ENCODE measurements at regions not wholly inside any gene's neighbourhood (a gene's known extent, or its start where the extent isn't known, plus 50 kb on each side); places are given as distances from the start of the nearest gene placed in this dataset.

GRCh38 chr2:65666156-65666725 is 233.8 kb upstream of the SPRED2 start:
- Histone ChIP-seq H3K27ac (no peak overlapping the region), H3K27me3 (no peaks in the 10 kb centered on the region), H3K4me1 (no peaks in the 10 kb centered on the region), H3K36me3 (replicated peaks in 1 of 2; ENCODE audit: insufficient read depth in 1 of 2, low read depth in 2 of 2) (no peaks in the 10 kb centered on the region), H3K9me3 (peaks cover 0 to 8% (median 0%) of the 10 kb centered on the region in 3 donors), H3K4me3 (no peak overlapping the region)
- intact Hi-C loops (cut with DNase I), result no loop called here
- WGBS, 2 donors, result 80 to 87% methylated on average over 6 of the region's 6 CpGs
- ATAC-seq (no peak), DNase-seq (no peak)
- TF ChIP-seq CTCF (IDR thresholded peaks at IDR 0.05), result no peak
- TF ChIP-seq POLR2A (IDR thresholded peaks at IDR 0.05), result no peak

DNA sequence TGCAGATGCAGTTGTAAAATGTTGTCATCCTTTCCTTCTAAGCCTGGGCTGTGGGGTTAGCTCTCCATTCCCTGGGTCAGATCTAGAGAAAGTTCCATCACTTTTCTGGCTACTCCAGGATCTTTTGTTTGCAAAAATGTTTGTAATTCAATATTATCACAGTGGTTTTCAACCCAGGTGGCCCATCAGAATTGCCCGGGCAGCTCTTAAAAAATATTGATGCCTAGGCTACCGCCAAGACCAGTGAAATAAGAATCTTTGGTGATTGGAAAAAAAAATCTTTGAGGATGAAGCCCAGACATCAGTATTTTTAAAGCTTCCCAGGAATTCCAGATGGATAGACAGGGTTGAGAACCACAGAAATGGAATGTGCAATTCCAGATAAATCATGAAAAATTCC is 232.5 kb upstream of the SPRED2 start:
- 75 to 86% methylated on average over 2 of the region's 2 CpGs for WGBS, 2 donors
- DNase-seq (no peak), ATAC-seq (no peak)
- no peaks in the 10 kb centered on the region for H3K4me1 ChIP-seq
- H3K27me3 ChIP-seq, result no peaks in the 10 kb centered on the region
- peaks cover 0 to 8% (median 0%) of the 10 kb centered on the region in 3 donors for H3K9me3 ChIP-seq
- intact Hi-C loops (cut with DNase I), result no loop called here
- no peak overlapping the region for H3K27ac ChIP-seq
- no peaks in the 10 kb centered on the region for H3K36me3 ChIP-seq (replicated peaks in 1 of 2; ENCODE audit: insufficient read depth in 1 of 2, low read depth in 2 of 2)
- no peak for TF ChIP-seq CTCF (IDR thresholded peaks at IDR 0.05)
- H3K4me3 ChIP-seq, result no peak overlapping the region

DNA sequence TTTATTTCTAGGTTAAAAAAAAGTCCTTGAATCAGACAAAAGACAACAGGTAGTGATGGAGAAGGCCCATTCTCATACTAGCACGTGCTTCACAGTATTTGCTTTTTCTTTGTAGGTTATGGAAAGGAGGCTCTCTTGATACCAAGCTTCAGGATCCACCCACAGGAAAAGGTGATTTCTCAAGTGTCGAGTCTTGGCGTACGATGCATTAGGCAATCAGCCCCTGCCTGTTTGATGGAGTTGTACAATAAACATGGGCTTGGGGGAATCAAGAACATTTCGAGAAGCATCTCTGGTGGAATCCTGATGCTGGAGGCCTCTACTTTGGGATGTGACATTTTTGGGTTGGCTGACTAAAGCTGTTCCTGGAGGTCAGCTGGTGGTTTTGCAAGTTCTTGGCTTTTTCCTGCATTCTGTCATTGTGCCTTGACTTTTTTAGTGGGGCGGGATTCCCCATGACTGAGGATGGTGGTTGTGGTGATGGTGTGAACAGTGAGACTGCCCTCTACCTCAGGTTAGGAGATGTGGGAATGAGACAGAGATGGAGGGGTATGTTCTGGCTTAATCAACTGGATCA is 231.5 kb upstream of the SPRED2 start:
- intact Hi-C loops (cut with DNase I), result no loop called here
- 71 to 74% methylated on average over 6 of the region's 6 CpGs for WGBS, 2 donors
- ATAC-seq, result no peak

DNA sequence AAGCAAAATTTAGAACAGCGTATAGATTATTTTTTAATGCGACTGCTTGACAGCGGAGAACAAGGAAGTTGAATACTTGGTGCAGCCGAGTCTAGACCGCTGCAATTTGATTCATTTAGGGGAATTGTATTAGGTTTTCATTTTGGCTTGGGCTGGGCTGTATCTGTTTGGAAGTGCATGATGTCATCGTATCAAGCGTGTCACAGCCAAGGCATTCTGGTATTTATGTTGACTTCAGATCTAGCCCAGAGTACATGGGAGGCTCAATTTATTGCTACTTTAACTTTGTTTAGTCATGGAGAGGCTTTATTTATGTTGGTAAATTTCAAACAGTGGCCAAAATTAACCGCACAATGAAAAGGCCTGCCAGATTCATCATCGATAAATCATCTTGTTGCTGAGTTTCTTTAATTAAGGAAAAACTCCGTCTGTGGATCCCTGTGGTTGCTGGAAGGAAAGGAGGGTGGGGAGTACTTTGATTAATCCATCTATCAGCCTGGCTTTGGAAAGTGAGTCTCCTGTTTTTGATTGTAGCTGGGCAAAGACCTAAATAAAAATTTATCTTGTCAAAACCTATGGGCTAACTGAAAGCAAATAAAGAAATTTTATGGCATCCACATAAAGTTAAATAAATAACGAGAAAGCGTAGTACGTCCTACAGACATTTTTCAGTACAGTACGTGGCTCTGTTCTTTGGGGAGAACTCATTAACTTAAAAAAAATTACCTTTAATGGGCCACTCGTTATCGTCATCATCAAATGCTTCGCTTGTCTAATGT is 230.4 kb upstream of the SPRED2 start:
- Histone ChIP-seq H3K9me3 (no peaks in the 10 kb centered on the region), H3K4me3 (no peak overlapping the region), H3K36me3 (replicated peaks in 1 of 2; ENCODE audit: insufficient read depth in 1 of 2, low read depth in 2 of 2) (no peaks in the 10 kb centered on the region), H3K4me1 (no peaks in the 10 kb centered on the region), H3K27ac (no peak overlapping the region), H3K27me3 (no peaks in the 10 kb centered on the region)
- ATAC-seq (no peak), DNase-seq (no peak)
- intact Hi-C loops (cut with DNase I), result no loop called here
- TF ChIP-seq CTCF (IDR thresholded peaks at IDR 0.05) (no peak), POLR2A (IDR thresholded peaks at IDR 0.05) (no peak)
- WGBS, 2 donors, result 76 to 89% methylated on average over 17 of the region's 17 CpGs

More for the DNA sequence above, 231.5 kb upstream of the SPRED2 start:
- no peak overlapping the region for H3K4me3 ChIP-seq
- no peak overlapping the region for H3K27ac ChIP-seq
- no peak for DNase-seq
- no peak for TF ChIP-seq POLR2A (IDR thresholded peaks at IDR 0.05)
- no peak for TF ChIP-seq CTCF (IDR thresholded peaks at IDR 0.05)
- no peaks in the 10 kb centered on the region for H3K4me1 ChIP-seq
- no peaks in the 10 kb centered on the region for H3K36me3 ChIP-seq (replicated peaks in 1 of 2; ENCODE audit: insufficient read depth in 1 of 2, low read depth in 2 of 2)
- H3K27me3 ChIP-seq, result no peaks in the 10 kb centered on the region
- H3K9me3 ChIP-seq, result no peaks in the 10 kb centered on the region
